Esophagus muscularis mucosa (tissue), 3 donors: ENCODE measurements at regions not wholly inside any gene's neighbourhood (a gene's known extent, or its start where the extent isn't known, plus 50 kb on each side); places are given as distances from the start of the nearest gene placed in this dataset.

Experiments used
- CTCF ChIP-seq, 3 experiments: fragments of 200-600 bp in 2 of 3; fragments of 450-650 bp in 1 of 3; sonication (generic) in 2 of 3; IDR thresholded peaks; one replicate each; pipeline ENCODE4 v1.5.1; 2017 to 2019; ENCODE audit warnings: antibody characterized with exemption in 3 of 3, mild to moderate bottlenecking in 2 of 3, moderate library complexity in 1 of 3
- POLR2AphosphoS5 ChIP-seq, 2 donors: sonication (generic); formaldehyde crosslinking; IDR thresholded peaks; one replicate each; pipeline ENCODE4 v1.6.1; 2017; ENCODE audit warnings: antibody characterized with exemption in 2 of 2

GRCh38 chr12:19872621-19873540, 433.6 kb downstream of the AEBP2 start:
- TF ChIP-seq CTCF (IDR thresholded peaks at IDR 0.05), result no peak
- no peak for TF ChIP-seq POLR2AphosphoS5 (IDR thresholded peaks at IDR 0.05)
